H9 (cell line): ENCODE measurements at regions not wholly inside any gene's neighbourhood (a gene's known extent, or its start where the extent isn't known, plus 50 kb on each side); places are given as distances from the start of the nearest gene placed in this dataset.

Source experiments
- DNase-seq: peaks from one replicate; pipeline ENCODE4 v3.0.0-alpha.2; 2017
- H2AFZ ChIP-seq: one replicate; pipeline ENCODE4 v1.6.1; 2013; ENCODE audit warnings: mild to moderate bottlenecking, low read length, control low read depth, moderate library complexity
- H2AK5ac ChIP-seq: 2 replicates; pipeline ENCODE4 v1.6.1; 2013; ENCODE audit warnings: low read length, control low read depth, mixed read lengths; ENCODE audit not compliant: insufficient read length
- H2BK120ac ChIP-seq: one replicate; pipeline ENCODE4 v1.6.1; 2013; ENCODE audit warnings: low read depth, mild to moderate bottlenecking, low read length, control low read depth, inconsistent platforms; ENCODE audit not compliant: poor library complexity, severe bottlenecking
- H2BK12ac ChIP-seq: 2 replicates; pipeline ENCODE4 v1.6.1; 2013; ENCODE audit warnings: low read length, control low read depth, mixed read lengths, low read depth; ENCODE audit not compliant: insufficient read length
- H2BK15ac ChIP-seq: 2 replicates; pipeline ENCODE4 v1.6.1; 2013; ENCODE audit warnings: low read depth, low read length, control low read depth
- H2BK20ac ChIP-seq: one replicate; pipeline ENCODE4 v1.6.1; 2013; ENCODE audit warnings: low read depth, mild to moderate bottlenecking, low read length, control low read depth, inconsistent platforms; ENCODE audit not compliant: poor library complexity, severe bottlenecking
- H2BK5ac ChIP-seq: 2 replicates; pipeline ENCODE4 v1.6.1; 2013; ENCODE audit warnings: low read length, control low read depth, mixed read lengths; ENCODE audit not compliant: insufficient read length
- H3K14ac ChIP-seq: 2 replicates; pipeline ENCODE4 v1.6.1; 2013; ENCODE audit warnings: low read length, control low read depth; ENCODE audit not compliant: insufficient read depth
- H3K18ac ChIP-seq: 2 replicates; pipeline ENCODE4 v1.6.1; 2013; ENCODE audit warnings: low read depth, mild to moderate bottlenecking, mixed read lengths, low read length, control low read depth; ENCODE audit not compliant: insufficient read length
- H3K23ac ChIP-seq: 2 replicates; pipeline ENCODE4 v1.6.1; 2013; ENCODE audit warnings: low read length, control low read depth, mixed read lengths, low read depth; ENCODE audit not compliant: insufficient read length
- H3K23me2 ChIP-seq: 2 replicates; pipeline ENCODE4 v1.6.1; 2013; ENCODE audit warnings: low read depth, mild to moderate bottlenecking, mixed read lengths, low read length, control low read depth; ENCODE audit not compliant: insufficient read length, poor library complexity, severe bottlenecking
- H3K27ac ChIP-seq: 2 replicates; pipeline ENCODE4 v1.5.1; 2013; ENCODE audit warnings: low read length, control low read depth, mixed read lengths, low read depth; ENCODE audit not compliant: insufficient read length
- H3K27me3 ChIP-seq: 2 replicates; pipeline ENCODE4 v1.6.1; 2013; ENCODE audit warnings: low read length, control low read depth, inconsistent platforms; ENCODE audit not compliant: insufficient read depth
- H3K4ac ChIP-seq: 2 replicates; pipeline ENCODE4 v1.6.1; 2013; ENCODE audit warnings: low read depth, mild to moderate bottlenecking, control low read depth, inconsistent platforms, low read length, moderate library complexity
- H3K4me1 ChIP-seq: 2 replicates; pipeline ENCODE4 v1.6.1; 2013; ENCODE audit warnings: low read length, control low read depth, inconsistent platforms; ENCODE audit not compliant: insufficient read depth
- H3K4me2 ChIP-seq: 2 replicates; pipeline ENCODE4 v1.6.1; 2013; ENCODE audit warnings: low read length, control low read depth, mixed read lengths; ENCODE audit not compliant: insufficient read length, insufficient read depth
- H3K56ac ChIP-seq: 2 replicates; pipeline ENCODE4 v1.6.1; 2013; ENCODE audit warnings: low read depth, mild to moderate bottlenecking, mixed read lengths, low read length, control low read depth; ENCODE audit not compliant: insufficient read length
- H3K79me1 ChIP-seq: 2 replicates; pipeline ENCODE4 v1.6.1; 2013; ENCODE audit warnings: low read depth, mild to moderate bottlenecking, moderate library complexity, low read length, control low read depth, inconsistent platforms; ENCODE audit not compliant: insufficient read depth, poor library complexity, severe bottlenecking
- H3K79me2 ChIP-seq: 2 replicates; pipeline ENCODE4 v1.6.1; 2013; ENCODE audit warnings: low read length, control low read depth, inconsistent platforms; ENCODE audit not compliant: insufficient read depth
- H3K9ac ChIP-seq: 2 replicates; pipeline ENCODE4 v1.6.1; 2013; ENCODE audit warnings: low read length, control low read depth, mixed read lengths; ENCODE audit not compliant: insufficient read length; ENCODE audit errors: extremely low read depth
- H3K9me3 ChIP-seq: one replicate; pipeline ENCODE4 v1.6.1; 2013; ENCODE audit warnings: low read depth, low read length, inconsistent platforms; ENCODE audit not compliant: control insufficient read depth
- H3T11ph ChIP-seq: one replicate; pipeline ENCODE4 v1.6.1; 2013; ENCODE audit warnings: mild to moderate bottlenecking, low read length, control low read depth, inconsistent platforms
- H4K20me1 ChIP-seq: one replicate; pipeline ENCODE4 v1.6.1; 2013; ENCODE audit not compliant: control insufficient read depth, insufficient read length, insufficient read depth
- H4K5ac ChIP-seq: 2 replicates; pipeline ENCODE4 v1.6.1; 2013; ENCODE audit warnings: low read depth, mild to moderate bottlenecking, mixed read lengths, low read length, control low read depth; ENCODE audit not compliant: insufficient read length
- H4K8ac ChIP-seq: replicated peaks from 2 replicates; pipeline ENCODE4 v1.6.1; 2013; ENCODE audit warnings: low read length, control low read depth, mixed read lengths, low read depth; ENCODE audit not compliant: insufficient read length
- H4K91ac ChIP-seq: 2 replicates; pipeline ENCODE4 v1.6.1; 2013; ENCODE audit warnings: low read depth, mild to moderate bottlenecking, moderate library complexity, mixed read lengths, low read length, control low read depth; ENCODE audit not compliant: insufficient read length
- H3K27ac Mint-ChIP-seq, 3 experiments: 2 replicates in 2 of 3; 3 replicates in 1 of 3; pipeline ENCODE4 v1.8.0; 2020 to 2021; ENCODE audit warnings: mixed read lengths in 3 of 3, mild to moderate bottlenecking in 1 of 3, moderate library complexity in 1 of 3
- H3K27me3 Mint-ChIP-seq: 2 replicates; pipeline ENCODE4 v1.8.0; 2021; ENCODE audit warnings: low read depth, mild to moderate bottlenecking, moderate library complexity, mixed read lengths
- H3K36me3 Mint-ChIP-seq, 3 experiments: 2 replicates in 2 of 3; 3 replicates in 1 of 3; pipeline ENCODE4 v1.8.0; 2020 to 2021; ENCODE audit warnings: low read depth in 3 of 3, mixed read lengths in 3 of 3; ENCODE audit not compliant: insufficient read depth in 1 of 3
- H3K4me1 Mint-ChIP-seq, 2 experiments: 2 replicates each; pipeline ENCODE4 v1.8.0; 2020; ENCODE audit warnings: mixed read lengths in 2 of 2
- H3K4me3 Mint-ChIP-seq, 2 experiments: 2 replicates in 1 of 2; 3 replicates in 1 of 2; pipeline ENCODE4 v1.8.0; 2020 to 2021; ENCODE audit warnings: mild to moderate bottlenecking in 2 of 2, mixed read lengths in 2 of 2, moderate library complexity in 1 of 2
- H3K9me3 Mint-ChIP-seq, 2 experiments: 2 replicates in 1 of 2; 3 replicates in 1 of 2; pipeline ENCODE4 v1.8.0; 2020; ENCODE audit warnings: mild to moderate bottlenecking in 2 of 2, mixed read lengths in 2 of 2, moderate library complexity in 1 of 2
- CTCF ChIP-seq: fragments of 200-600 bp; sonication (generic); conservative IDR thresholded peaks from 3 replicates; pipeline ENCODE4 v1.8.0; 2021; ENCODE audit warnings: antibody characterized with exemption, mild to moderate bottlenecking
- WGBS: extraction: QIAGEN DNeasy Blood & Tissue Kit; methylation state at CpG from one replicate; pipeline ENCODE4 v1.1.7; 2013; ENCODE audit warnings: missing lambda C conversion rate, low lambda C conversion rate, mixed read lengths; ENCODE audit not compliant: insufficient read length; ENCODE audit errors: extremely low coverage; 5-methylcytosine and 5-hydroxymethylcytosine counted together

- no CpG with 5 or more reads among the region's 4 CpGs for WGBS
- Histone ChIP-seq H4K91ac (no peak overlapping the region), H2BK15ac (no peak overlapping the region), H3K14ac (no peak overlapping the region), H3K4me1 (no peaks in the 10 kb centered on the region), H3K23ac (no peak overlapping the region), H3T11ph (no peak overlapping the region), H3K79me1 (no peaks in the 10 kb centered on the region), H3K4me2 (no peak overlapping the region), H3K27ac (no peak overlapping the region), H3K27me3 (no peaks in the 10 kb centered on the region), H3K23me2 (no peaks in the 10 kb centered on the region), H2BK120ac (no peak overlapping the region), H2BK20ac (no peak overlapping the region), H3K79me2 (no peaks in the 10 kb centered on the region), H3K9me3 (no peaks in the 10 kb centered on the region), H4K20me1 (no peaks in the 10 kb centered on the region), H2AK5ac (no peak overlapping the region), H2BK12ac (no peak overlapping the region), H3K18ac (peak overlapping the region; percentile 59), H3K9ac (no peak overlapping the region), H3K56ac (no peak overlapping the region), H2AFZ (no peak overlapping the region), H4K5ac (no peak overlapping the region), H3K4ac (no peak overlapping the region), H2BK5ac (no peak overlapping the region), H4K8ac (no peak overlapping the region)
- H3K27me3 Mint-ChIP-seq = no peaks in the 10 kb centered on the region
- peak overlapping the region in 1 of 3 experiments; percentile 76; a peak in 2 of 7 replicates for H3K27ac Mint-ChIP-seq
- TF ChIP-seq CTCF = no peak
- no peak overlapping the region for H3K4me3 Mint-ChIP-seq
- DNase-seq = no peak
- no peaks in the 10 kb centered on the region for H3K36me3 Mint-ChIP-seq
- peaks cover 5 to 10% of the 10 kb centered on the region in 2 experiments; a peak in 3 of 4 replicates for H3K4me1 Mint-ChIP-seq
- no peaks in the 10 kb centered on the region for H3K9me3 Mint-ChIP-seq
Observed at GRCh38 chr11:128235958-128236357, 351.4 kb downstream of the ETS1 start.
